ENCODE measurements at regions not wholly inside any gene's neighbourhood (a gene's known extent, or its start where the extent isn't known, plus 50 kb on each side); places are given as distances from the start of the nearest gene placed in this dataset.

GRCh38 chr1:4328402-4329071, 325.9 kb upstream of the AJAP1 start:
- TF ChIP-seq CTCF (conservative IDR thresholded peaks at IDR 0.05; ENCODE audit: control insufficient read depth, insufficient read depth, low read depth, low read length), result no peak
- H3K4me3 ChIP-seq (ENCODE audit: control insufficient read depth, low read depth, low read length), result no peak overlapping the region
- DNase-seq (ENCODE audit: low read depth), result no peak

- DNase-seq (ENCODE audit: low read depth), result no peak
- H3K4me3 ChIP-seq (ENCODE audit: control insufficient read depth, low read depth, low read length), result no peak overlapping the region
- TF ChIP-seq CTCF (conservative IDR thresholded peaks at IDR 0.05; ENCODE audit: control insufficient read depth, insufficient read depth, low read depth, low read length), result no peak
These were observed 323.3 kb upstream of the AJAP1 start for GRCh38 chr1:4330805-4331766.

GRCh38 chr1:4331767-4332163, 322.6 kb upstream of the AJAP1 start:
- H3K4me3 ChIP-seq (ENCODE audit: control insufficient read depth, low read depth, low read length), result no peak overlapping the region
- no peak for TF ChIP-seq CTCF (conservative IDR thresholded peaks at IDR 0.05; ENCODE audit: control insufficient read depth, insufficient read depth, low read depth, low read length)
- no peak for DNase-seq (ENCODE audit: low read depth)

- DNase-seq (ENCODE audit: low read depth), result no peak
- TF ChIP-seq CTCF (conservative IDR thresholded peaks at IDR 0.05; ENCODE audit: control insufficient read depth, insufficient read depth, low read depth, low read length), result no peak
- no peak overlapping the region for H3K4me3 ChIP-seq (ENCODE audit: control insufficient read depth, low read depth, low read length)
These were observed 317.9 kb upstream of the AJAP1 start for GRCh38 chr1:4336507-4336906.

- no peak overlapping the region for H3K4me3 ChIP-seq (ENCODE audit: control insufficient read depth, low read depth, low read length)
- no peak for DNase-seq (ENCODE audit: low read depth)
- TF ChIP-seq CTCF (conservative IDR thresholded peaks at IDR 0.05; ENCODE audit: control insufficient read depth, insufficient read depth, low read depth, low read length), result no peak
These were observed 313.0 kb upstream of the AJAP1 start for GRCh38 chr1:4341421-4341820.

- no peak overlapping the region for H3K4me3 ChIP-seq (ENCODE audit: control insufficient read depth, low read depth, low read length)
- TF ChIP-seq CTCF (conservative IDR thresholded peaks at IDR 0.05; ENCODE audit: control insufficient read depth, insufficient read depth, low read depth, low read length), result no peak
- no peak for DNase-seq (ENCODE audit: low read depth)
These were observed 310.2 kb upstream of the AJAP1 start for GRCh38 chr1:4344065-4344732.
